Kidney glomerular epithelial cell (primary cell): ENCODE measurements at regions not wholly inside any gene's neighbourhood (a gene's known extent, or its start where the extent isn't known, plus 50 kb on each side); places are given as distances from the start of the nearest gene placed in this dataset.

Experiments
- DNase-seq: peaks from one replicate; lab custom pipeline; 2025; lab: John Stamatoyannopoulos, UW

DNA sequence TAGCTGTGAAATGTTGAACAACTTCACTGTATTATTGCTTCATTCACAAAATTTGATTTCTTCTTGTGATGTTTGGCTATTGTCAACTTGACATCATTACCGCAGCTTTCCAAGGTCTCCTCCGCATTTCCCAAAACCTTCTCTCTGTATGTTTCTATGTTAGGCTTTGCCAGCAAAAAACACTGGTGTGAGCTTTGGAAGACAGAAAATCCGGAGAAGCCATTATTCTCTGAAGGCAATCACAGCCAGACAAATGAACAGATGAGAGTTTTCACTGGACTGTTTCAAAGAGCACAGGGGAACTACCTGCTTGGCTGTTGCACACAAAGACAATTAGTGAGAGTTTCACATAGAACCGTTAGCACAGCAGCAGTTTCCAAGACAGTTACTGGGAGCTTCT lies 609.6 kb downstream of the BRINP3 start:
- DNase-seq: no peak

DNA sequence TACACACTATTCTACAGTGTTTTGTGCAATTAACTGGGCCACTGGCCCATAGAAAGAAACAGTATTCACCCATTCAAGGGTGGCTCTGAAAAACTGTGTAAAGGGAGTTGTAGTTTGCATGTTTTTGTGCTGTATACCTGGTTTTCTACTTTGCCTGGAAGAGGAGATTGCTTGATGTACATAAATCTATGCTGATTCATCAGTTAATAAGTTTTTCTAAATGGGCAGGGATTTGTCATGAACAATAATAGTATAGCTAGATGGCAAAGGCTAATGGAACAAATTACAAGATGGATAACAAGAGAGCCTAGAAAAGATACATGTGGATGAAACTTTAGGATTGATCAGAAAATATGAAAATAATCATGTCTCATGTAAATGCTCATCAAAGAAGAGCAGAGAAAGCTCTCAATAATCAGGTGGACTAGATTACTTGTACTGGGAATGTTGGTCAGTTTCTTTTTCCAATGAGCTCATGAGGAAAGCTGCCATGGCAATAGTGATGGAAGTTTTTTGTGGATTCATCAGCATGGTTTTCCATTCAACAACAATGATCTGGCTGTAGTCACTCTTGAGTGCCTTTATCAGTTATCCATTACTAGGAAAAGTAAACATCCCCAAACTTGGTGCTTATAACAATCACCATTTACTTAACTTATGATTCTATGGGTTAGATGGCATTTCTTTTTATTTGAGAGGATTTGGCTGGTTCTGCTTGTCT lies 602.8 kb downstream of the BRINP3 start:
- DNase-seq: no peak

DNA sequence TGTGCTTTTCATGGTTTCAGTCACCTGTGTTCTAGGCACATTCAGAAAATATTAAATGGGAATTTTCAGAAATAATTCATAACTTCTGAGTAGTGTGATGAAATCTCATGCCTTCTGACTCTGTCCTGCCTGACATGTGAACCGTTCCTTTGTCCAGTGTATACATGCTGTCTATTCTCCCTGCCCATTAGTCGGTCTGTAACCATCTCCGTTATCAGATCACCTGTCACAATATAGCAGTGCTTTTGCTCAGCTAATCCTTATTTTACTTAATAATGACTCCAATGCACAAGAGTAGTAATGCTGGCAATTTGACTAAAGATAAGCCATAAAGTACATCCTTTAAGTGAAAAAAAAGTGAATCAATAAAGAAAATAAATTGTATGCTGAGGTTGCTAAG lies 597.5 kb downstream of the BRINP3 start:
- DNase-seq: no peak

DNA sequence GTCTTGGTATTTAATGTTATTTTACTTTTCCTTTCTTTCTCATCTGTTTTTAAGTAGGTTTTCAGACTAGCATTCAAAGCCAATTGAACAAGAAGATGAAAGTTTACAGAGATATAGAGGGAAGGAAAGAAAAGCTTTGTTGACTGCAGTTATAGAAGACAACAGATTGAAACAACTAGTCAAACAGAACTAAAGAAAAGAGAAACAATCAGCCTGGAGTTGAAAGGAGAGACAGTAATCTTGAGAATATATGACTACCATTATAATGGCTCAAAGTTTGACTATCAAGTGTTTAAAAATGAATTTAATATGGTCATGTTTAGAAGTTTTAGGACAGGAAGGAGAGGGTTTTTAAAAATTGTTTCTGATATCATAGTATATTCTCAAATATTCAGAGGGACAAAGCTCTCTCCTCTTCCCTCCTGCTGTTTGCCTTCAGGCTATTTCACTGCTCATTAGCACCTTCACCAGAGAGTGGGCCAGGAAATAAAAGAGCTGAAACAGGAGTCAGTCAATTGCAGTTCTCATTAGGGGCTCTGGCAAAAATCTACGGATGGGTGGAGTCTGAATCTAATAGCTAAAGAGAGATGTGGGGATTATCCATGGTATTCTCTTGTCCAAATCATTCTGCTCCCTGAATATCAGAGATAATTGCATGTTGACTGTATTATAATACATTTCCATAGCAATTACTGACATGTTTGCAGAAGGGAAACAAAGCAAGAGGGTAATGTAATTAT lies 577.8 kb downstream of the BRINP3 start:
- no peak for DNase-seq

DNA sequence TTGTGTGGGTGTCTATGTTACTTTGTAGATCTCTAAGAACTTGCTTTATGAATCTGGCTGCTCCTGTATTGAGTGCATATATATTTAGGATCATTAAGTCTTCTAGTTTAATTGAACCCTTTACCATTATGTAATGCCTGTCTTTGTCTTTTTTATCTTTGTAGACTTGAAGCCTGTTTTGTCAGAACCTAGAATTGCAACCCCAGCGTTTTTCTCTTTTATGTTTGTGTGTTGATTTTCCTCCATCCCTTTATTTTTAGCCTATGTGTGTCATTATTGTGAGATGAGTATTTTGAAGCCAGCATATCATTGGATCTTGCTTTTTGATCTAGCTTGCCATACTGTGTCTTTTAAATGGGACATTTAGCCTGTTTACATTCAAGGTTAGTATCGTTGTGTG lies 573.2 kb downstream of the BRINP3 start:
- no peak for DNase-seq

DNA sequence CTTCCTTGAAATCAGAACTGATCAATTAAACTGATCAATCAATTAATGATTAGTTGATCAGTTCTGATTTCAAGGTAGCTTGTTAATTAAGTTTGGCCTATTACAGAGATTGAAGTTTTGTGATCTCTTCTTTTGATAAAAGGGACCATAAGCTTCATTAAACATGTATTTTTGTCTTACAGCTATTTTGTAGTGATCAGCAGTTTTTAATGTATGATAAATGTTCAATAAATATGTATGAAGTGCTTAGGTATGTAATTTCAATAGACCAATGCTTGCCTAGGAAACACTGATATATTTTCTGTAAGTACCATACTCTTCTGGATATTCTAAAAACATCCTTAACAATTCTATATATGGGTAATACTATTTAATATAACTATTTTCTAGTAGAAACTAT lies 569.6 kb downstream of the BRINP3 start:
- no peak for DNase-seq

DNA sequence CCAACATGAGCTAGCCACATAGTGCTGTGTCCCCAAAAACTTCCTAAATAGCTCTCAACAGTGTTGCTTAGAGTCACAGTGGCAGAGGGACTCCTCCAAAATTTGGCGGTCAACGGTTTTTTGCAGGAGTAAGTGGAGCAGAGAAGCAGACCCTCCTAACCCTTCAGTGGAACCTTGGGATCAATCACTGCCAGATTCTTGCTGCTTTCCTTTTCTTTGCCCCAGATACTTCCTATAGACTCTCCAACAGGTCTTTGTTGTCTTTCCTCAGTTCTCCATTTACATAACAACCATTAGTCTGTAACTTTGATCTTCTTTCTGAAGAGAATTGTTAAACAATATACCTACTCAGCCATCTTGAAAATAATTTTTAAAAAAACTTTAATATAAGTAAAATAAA lies 556.1 kb downstream of the BRINP3 start:
- DNase-seq: no peak

DNA sequence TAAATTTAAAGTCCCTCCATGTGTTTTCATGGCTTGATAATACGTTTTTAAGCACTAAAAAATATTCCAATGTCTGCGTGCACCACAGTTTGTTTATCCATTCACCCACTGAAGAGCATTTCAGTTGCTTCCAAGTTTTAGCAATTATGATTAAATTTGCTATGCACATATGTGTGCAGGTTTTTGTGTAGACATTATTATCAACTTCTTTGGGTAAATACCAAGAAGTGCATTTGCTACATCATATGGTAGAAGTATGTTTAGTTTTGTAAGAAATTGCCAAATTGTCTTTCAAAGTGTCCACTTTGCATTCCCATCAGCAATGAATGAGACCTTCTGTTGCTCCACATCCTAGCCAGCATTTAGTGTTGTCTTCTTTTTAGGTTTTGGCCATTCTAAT lies 550.0 kb downstream of the BRINP3 start:
- DNase-seq: no peak

DNA sequence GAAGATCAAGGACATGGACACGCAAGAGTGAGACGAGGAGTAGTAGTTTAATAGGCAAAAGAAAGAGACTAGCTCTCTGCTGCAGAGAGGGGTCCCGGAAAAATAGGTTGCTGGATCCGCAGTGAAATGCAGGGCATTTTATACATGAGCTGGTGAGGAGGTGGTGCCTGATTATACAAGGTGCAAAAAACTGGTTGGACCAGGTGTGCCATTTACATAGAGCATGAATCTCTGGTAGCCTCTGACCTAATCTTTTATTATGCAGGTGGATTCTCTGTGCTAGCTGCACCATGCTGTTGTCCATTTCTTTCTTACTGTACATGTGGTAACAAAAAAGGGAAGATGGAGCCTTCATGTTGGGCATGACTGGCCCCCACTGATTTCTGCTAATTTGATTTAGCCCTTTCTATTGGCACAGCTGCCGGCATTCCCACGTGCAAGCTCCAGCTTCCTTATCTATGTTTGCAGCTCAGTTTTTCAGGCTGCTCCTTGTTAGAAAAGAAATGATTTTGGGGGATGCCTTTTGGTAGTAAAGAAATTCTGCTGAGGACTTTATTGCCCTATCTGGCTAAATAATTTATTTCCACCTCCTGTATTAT lies 548.1 kb downstream of the BRINP3 start:
- DNase-seq: no peak

DNA sequence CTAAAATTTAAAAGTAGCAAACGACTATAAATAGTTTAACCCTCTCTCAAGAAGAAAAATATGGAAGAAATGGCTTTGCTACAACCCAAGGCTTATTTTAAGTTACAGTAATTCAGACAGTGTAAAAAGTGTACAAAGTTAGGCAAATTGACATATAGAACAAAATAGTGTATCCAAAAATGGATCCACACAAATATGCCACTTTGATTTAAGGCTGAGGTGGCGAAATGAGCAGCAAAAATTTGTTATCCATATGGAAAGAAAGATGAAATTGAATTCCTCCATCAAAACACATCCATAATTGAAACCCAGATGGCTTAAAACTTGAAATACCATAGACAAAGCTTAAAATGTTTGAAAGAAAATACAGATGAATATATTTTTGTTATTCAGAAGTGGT lies 540.8 kb downstream of the BRINP3 start:
- no peak for DNase-seq

DNA sequence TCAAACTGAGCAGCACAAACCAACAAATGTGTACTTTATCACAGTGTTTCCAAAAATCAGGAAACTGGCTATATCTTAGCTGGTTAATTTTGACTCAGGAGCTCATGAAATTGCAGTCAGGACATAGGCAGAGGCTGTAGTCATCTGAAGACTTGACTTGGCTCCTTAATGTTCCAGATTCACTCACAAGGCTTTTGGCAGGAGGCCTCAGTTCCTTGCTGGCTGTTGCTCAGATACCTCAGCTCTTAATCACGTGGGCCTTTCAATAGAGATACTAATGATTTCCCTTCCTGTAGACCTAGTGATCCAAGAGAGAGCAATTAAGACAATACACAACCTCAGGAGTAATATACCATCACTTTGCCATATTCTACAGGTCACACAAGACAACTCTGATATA lies 537.7 kb downstream of the BRINP3 start:
- DNase-seq: no peak

DNA sequence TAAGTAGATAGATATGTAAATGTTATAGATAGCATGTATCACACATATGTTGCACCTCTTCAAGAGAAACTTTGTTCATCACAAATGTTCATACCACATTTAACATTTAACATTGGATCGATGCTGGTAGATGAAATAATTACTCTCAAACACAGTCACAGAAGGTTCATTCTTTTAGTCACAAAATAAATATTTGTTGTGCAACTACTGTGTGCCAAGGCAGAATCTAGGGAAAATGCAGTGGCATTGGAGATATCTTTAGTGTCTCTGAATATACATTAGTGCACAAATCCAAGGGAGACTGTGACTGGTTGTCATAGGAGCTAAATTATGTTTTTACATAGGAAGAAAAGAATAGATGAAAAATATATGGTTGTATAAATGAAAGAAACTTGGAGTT lies 535.7 kb downstream of the BRINP3 start:
- DNase-seq: no peak

DNA sequence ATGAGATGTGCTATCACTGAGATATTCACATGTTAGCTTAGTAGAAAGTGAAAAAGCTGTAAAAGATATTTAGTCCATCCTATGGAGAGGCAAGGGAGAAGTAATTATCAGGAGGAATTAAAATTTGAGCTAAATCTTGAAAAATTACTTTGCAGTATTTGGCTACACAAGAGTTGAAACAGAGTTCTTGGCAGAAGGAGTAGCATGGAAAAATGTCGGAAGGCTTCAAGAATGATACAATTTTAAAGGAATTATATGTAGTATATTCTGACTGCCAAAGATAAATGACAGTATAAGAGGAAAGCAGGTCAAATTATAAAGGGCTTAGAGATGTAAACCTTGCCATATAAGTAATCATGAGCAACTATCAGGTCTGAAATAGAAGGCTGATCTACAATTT lies 518.9 kb downstream of the BRINP3 start:
- no peak for DNase-seq

DNA sequence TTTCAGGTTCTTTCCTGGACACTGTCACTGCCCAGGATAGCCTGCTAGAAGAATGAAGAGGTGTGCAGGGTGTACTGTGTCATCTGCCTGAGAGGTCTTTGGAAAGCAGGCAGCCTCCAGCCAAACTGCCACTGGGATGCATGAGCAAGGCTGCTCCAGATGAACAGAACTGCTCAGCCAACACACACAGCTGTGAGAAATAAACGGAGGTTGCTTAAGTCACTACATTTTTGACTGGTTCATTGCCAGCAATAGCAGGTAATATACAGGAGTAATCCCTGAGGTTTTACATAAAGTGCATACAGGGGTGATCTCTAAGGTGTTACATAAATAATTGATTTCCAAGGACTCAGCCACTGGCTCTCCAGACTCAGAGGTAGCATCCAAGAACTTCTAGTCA lies 516.9 kb downstream of the BRINP3 start:
- DNase-seq: no peak

DNA sequence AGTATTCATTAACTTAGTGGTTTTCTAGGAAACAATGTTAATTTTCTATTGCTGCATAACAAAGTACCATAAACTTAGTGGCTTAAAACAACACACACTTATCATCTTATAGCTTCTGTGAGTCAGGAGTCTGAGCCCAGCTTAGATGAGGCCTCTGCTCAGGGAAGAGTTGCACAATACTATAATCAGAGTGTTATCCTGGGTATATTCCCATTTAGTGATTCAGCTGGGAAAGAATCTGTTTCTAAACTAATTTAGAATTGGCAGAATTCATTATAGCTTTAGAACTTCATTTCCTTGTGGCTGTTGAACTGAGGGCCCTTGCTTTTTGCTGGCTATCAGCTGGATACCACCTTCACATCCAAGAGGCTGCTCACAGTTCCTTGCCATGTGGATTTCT lies 515.5 kb downstream of the BRINP3 start:
- peak; percentile 14 for DNase-seq

DNA sequence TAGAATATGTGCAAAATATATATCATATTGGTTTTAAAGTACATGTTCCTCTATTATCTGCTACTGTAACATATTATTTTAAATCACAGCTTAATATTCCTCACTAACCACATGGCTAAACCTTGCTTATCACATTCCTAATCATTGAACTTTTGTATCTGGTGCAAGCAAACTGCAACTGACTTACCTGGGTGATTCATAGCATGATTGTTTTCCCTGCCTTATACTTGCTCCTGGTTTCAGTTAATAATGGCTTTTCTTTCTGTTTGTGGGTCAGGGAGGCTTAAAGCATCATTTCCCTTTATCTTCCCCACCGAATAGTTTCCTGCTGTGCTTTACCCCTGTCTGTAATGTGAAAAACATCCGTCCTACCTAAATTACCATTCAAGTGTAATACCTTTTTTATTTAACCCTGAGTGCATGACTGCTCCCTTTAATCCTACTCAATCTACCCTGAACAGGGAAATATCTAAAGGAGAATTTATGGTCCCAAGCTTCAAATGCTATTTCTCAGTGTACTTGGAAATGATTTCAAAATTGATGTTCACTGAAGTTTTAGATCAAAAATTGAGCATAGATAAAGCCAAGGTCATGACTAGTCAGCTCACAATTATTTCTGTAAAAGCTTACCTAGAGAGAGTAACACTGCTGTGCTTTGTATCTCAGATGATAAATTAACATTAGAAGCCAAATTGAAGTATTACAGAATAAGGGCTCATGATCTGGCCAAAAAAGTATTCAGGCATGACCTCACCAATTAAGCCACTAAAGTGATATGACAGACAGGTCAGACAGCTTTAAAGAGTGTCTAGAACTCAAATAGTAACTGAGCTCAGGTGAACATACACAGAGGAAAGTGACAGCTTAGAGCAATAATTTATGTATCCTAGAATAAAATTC lies 507.1 kb downstream of the BRINP3 start:
- no peak for DNase-seq

DNA sequence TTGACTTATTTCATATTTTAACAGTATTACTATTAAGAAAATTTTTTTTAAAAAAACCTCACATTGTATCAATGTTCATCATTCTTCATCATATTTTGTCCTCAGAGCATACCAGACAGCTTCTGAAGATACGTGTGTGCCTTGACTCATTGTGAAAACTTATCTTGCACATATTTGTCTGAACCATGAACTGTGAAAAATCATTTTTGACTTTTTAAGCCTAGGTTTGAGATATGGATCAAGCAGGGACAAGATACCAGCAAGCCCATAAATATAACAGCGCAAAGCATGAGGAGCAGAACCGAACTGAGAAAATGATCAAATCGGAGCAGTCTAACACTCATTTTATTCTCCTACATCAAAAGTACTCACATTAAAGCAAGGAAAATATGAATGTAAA lies 506.0 kb downstream of the BRINP3 start:
- DNase-seq: no peak

DNA sequence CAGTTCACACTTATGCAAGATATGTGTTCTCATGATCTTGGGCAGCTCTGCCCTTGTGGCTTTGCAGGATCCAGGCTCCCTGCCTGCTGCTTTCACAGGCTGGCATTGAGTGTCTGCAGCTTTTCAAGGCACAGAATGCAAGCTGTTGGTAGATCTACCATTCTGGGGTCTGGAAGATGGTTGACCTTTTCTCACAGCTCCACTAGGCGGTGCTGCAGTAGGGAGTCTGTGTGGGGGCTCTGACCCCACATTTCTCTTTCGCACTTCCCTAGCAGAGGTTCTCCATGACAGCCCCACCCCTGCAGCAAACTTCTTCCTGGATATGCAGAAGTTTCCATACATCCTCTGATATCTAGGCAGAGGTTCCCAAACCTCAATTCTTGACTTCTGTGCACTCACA lies 500.5 kb downstream of the BRINP3 start:
- no peak for DNase-seq

DNA sequence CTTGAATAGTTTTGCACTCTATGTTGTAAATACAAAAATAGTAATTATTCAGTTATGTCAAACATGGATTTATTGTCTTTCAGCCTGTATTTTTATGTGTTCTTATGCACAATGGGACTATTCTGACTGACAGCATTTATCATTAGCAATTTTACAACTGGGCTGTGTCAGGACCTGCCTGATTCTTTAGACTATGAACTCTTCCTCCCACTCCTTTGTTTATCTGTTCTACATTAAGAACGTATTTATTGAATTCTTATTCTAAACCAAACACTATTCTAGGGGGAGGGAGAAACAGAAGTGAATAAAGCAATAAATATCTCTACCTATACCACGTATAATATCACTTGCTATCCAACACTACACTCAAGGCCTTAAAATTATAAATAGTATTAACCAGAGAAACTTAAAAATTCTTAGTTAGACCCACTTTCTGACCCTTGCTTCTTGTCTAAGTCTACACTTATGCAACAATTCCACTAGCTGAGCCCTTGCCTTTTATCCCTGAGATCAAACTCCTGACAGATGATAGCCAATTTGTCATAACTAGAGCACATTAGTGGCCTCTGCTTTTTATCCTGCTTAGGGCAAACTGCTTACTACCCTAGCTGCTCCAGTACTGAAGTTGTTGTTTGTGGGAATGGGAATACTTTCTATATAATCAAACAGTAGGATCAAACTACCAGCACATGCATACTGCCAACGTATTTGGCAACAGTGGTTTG lies 494.3 kb downstream of the BRINP3 start:
- no peak for DNase-seq

DNA sequence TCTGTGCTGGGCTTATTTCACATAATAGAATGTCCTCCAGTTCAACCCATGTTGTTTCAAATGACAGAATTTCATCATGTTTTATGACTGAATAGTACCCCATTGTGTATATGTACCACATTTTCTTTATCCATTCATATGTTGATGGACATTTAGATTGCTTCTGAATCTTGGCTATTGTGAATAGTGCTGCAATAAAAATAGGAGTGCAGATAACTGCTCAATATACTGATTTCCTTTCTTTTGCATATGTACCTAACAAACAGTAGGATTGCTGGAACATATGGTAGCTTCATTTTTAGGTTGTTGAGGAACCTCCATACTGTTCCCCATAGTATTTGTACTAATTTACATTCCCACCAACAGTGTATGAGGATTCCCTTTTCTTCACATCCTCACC lies 491.1 kb downstream of the BRINP3 start:
- DNase-seq: no peak

DNA sequence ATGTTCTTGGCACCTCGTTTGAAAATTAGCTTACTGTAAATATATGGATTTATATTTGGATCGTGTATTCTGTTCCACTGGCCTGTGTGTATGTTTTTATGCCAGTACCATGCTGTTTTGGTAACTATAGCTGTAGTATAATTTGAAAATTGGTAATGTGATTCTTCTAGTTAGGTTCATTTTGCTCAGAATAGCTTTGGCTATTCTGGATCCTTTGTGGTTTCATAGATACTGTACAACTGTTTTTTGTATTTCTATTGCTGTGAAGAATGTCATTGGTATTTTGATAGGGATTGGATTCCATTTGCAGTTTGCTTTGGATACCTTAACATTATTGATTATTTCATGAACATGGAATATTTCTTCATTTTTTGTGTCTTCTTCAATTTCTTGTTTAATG lies 490.2 kb downstream of the BRINP3 start:
- no peak for DNase-seq

DNA sequence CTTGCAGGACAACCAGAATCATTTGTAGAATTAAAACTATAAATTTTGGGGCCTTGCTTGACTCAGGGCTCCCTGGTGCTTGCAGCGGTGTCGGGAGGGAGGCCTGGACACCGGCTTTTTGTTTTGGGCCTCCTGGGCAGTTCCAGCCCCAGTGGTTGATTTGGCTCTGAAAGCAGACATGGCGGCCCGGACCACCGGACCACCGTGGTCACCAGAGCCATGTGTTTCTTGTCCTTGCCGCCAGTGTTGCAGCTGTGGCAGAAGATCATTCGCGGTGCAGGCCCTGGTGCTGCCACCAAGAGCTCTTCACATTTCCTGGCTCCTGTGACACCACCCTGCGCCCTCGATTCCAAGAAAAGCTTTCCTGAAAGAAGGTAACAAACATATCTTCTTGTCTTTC lies 484.8 kb downstream of the BRINP3 start:
- DNase-seq: no peak
